HS-27A (cell line): ENCODE measurements at regions not wholly inside any gene's neighbourhood (a gene's known extent, or its start where the extent isn't known, plus 50 kb on each side); places are given as distances from the start of the nearest gene placed in this dataset.

Experiments used
- DNase-seq: peaks from one replicate; pipeline ENCODE4 v3.0.0-alpha.2; 2012; ENCODE audit warnings: low read depth, missing footprints

GRCh38 chr9:85151741-85152140, 482.2 kb downstream of the NTRK2 start:
- DNase-seq, result no peak

GRCh38 chr9:85151162-85151561, 481.6 kb downstream of the NTRK2 start:
- no peak for DNase-seq

- no peak for DNase-seq
Observed at GRCh38 chr9:85147046-85147640, 477.6 kb downstream of the NTRK2 start.

- DNase-seq, result no peak
Observed at GRCh38 chr9:85142968-85143367, 473.4 kb downstream of the NTRK2 start.

GRCh38 chr9:85142496-85142911, 473.0 kb downstream of the NTRK2 start:
- no peak for DNase-seq

GRCh38 chr9:85137696-85138095, 468.2 kb downstream of the NTRK2 start:
- DNase-seq, result no peak

GRCh38 chr9:85136987-85137386, 467.5 kb downstream of the NTRK2 start:
- DNase-seq, result no peak

- no peak for DNase-seq
Observed at GRCh38 chr9:85136507-85136906, 467.0 kb downstream of the NTRK2 start.

- no peak for DNase-seq
Observed at GRCh38 chr9:85130764-85131163, 461.2 kb downstream of the NTRK2 start.

GRCh38 chr9:85130260-85130659, 460.7 kb downstream of the NTRK2 start:
- DNase-seq, result no peak

GRCh38 chr9:85129514-85129913, 460.0 kb downstream of the NTRK2 start:
- no peak for DNase-seq

GRCh38 chr9:85118990-85119755, 449.6 kb downstream of the NTRK2 start:
- DNase-seq, result no peak

- no peak for DNase-seq
Observed at GRCh38 chr9:85117831-85118230, 448.3 kb downstream of the NTRK2 start.

- no peak for DNase-seq
Observed at GRCh38 chr9:85115473-85115872, 445.9 kb downstream of the NTRK2 start.

- DNase-seq, result no peak
Observed at GRCh38 chr9:85114799-85115198, 445.3 kb downstream of the NTRK2 start.

GRCh38 chr9:85112933-85113418, 443.4 kb downstream of the NTRK2 start:
- DNase-seq, result no peak

GRCh38 chr9:85112391-85112790, 442.9 kb downstream of the NTRK2 start:
- no peak for DNase-seq

- no peak for DNase-seq
Observed at GRCh38 chr9:85108746-85109145, 439.2 kb downstream of the NTRK2 start.

GRCh38 chr9:85108229-85108628, 438.7 kb downstream of the NTRK2 start:
- no peak for DNase-seq

- DNase-seq, result no peak
Observed at GRCh38 chr9:85089188-85089969, 419.9 kb downstream of the NTRK2 start.

- DNase-seq, result no peak
Observed at GRCh38 chr9:85081963-85082362, 412.4 kb downstream of the NTRK2 start.

- no peak for DNase-seq
Observed at GRCh38 chr9:85079349-85079748, 409.8 kb downstream of the NTRK2 start.

GRCh38 chr9:85077944-85078343, 408.4 kb downstream of the NTRK2 start:
- no peak for DNase-seq
